Caco-2 (cell line): ENCODE measurements at regions not wholly inside any gene's neighbourhood (a gene's known extent, or its start where the extent isn't known, plus 50 kb on each side); places are given as distances from the start of the nearest gene placed in this dataset.

ENCODE experiments used
- BruUV-seq: library from RNA; stranded (reverse); fragments of 400-500 nt; replicated peaks from 2 replicates; lab custom pipeline; 2021; lab: Mats Ljungman, UMichigan
- CTCF ChIA-PET: fragments of 300-600 bp; sonication (Branson Sonifier 250); formaldehyde crosslinking; loops from one replicate; lab custom pipeline; 2022; ENCODE audit warnings: antibody characterized with exemption; lab: Charles Lee
- POLR2A ChIA-PET: fragments of 300-600 bp; sonication (Branson Sonifier 250); formaldehyde crosslinking; loops from one replicate; lab custom pipeline; 2022; ENCODE audit warnings: antibody characterized with exemption; lab: Charles Lee
- DNase-seq, 2 experiments: peaks; one replicate each; pipeline versions ENCODE4 v3.0.0 to v3.0.0-alpha.2; 2020 to 2022
- H3K27me3 ChIP-seq: replicated peaks from 2 replicates; pipeline ENCODE4 v1.6.0; 2011; ENCODE audit warnings: low read length; ENCODE audit not compliant: control insufficient read depth, insufficient read depth
- H3K36me3 ChIP-seq: 2 replicates; pipeline ENCODE4 v1.5.1; 2011; ENCODE audit warnings: low read length; ENCODE audit not compliant: control insufficient read depth, insufficient read depth
- H3K4me1 ChIP-seq: fragments of 250-450 bp; sonication (Bioruptor Pico); 2 replicates; pipeline ENCODE4 v1.5.1; 2020; ENCODE audit warnings: mild to moderate bottlenecking
- H3K4me3 ChIP-seq: 2 replicates; pipeline ENCODE4 v1.5.1; 2011; ENCODE audit warnings: low read depth, mild to moderate bottlenecking, control low read depth, low read length
- H3K9me3 ChIP-seq: fragments of 250-450 bp; sonication (Bioruptor Pico); 2 replicates; pipeline ENCODE4 v1.5.1; 2020; ENCODE audit warnings: mild to moderate bottlenecking, moderate library complexity
- H3K27ac Mint-ChIP-seq: one replicate; pipeline ENCODE4 v1.8.0; 2022; ENCODE audit warnings: mixed read lengths; ENCODE audit not compliant: unreplicated experiment
- H3K27me3 Mint-ChIP-seq: one replicate; pipeline ENCODE4 v1.8.0; 2022; ENCODE audit warnings: mixed read lengths; ENCODE audit not compliant: insufficient read depth, unreplicated experiment
- H3K36me3 Mint-ChIP-seq: one replicate; pipeline ENCODE4 v1.8.0; 2022; ENCODE audit warnings: mild to moderate bottlenecking, mixed read lengths; ENCODE audit not compliant: insufficient read depth, unreplicated experiment
- H3K4me1 Mint-ChIP-seq: one replicate; pipeline ENCODE4 v1.8.0; 2022; ENCODE audit warnings: low read depth, mixed read lengths; ENCODE audit not compliant: unreplicated experiment
- H3K4me3 Mint-ChIP-seq: one replicate; pipeline ENCODE4 v1.8.0; 2022; ENCODE audit warnings: mild to moderate bottlenecking, moderate library complexity, mixed read lengths; ENCODE audit not compliant: unreplicated experiment
- H3K9me3 Mint-ChIP-seq: one replicate; pipeline ENCODE4 v1.8.0; 2022; ENCODE audit warnings: mixed read lengths; ENCODE audit not compliant: unreplicated experiment
- CTCF ChIP-seq, 2 experiments: fragments of 200-600 bp in 1 of 2; IDR thresholded peaks; 1 replicate in 1 of 2; 2 replicates in 1 of 2; pipeline versions ENCODE4 v1.5.1 to v1.8.0; 2011 to 2022; ENCODE audit warnings: antibody characterized with exemption in 1 of 2, control low read depth in 1 of 2, inconsistent platforms in 1 of 2, low read depth in 1 of 2, low read length in 1 of 2, mild to moderate bottlenecking in 1 of 2, moderate library complexity in 1 of 2; ENCODE audit not compliant: insufficient read depth in 1 of 2, severe bottlenecking in 1 of 2, unreplicated experiment in 1 of 2
- intact Hi-C: fragments of 100-400 bp; cut with micrococcal nuclease; formaldehyde crosslinking; loops from one replicate; pipeline ENCODE4 v1.10.0; 2022; ENCODE audit not compliant: unreplicated experiment

- H3K4me1 ChIP-seq: peaks cover 16% of the 10 kb centered on the region
- TF ChIP-seq CTCF (IDR thresholded peaks at IDR 0.05; ENCODE audit: insufficient read depth in 1 of 2, low read depth in 1 of 2, low read length in 1 of 2, severe bottlenecking in 1 of 2, unreplicated experiment in 1 of 2): no peak
- BruUV-seq: no TSS peak
- no peak overlapping the region for H3K4me3 ChIP-seq
- H3K27me3 ChIP-seq: no peaks in the 10 kb centered on the region
- intact Hi-C loops: no loop called here
- no peak overlapping the region for H3K27ac Mint-ChIP-seq
- ChIA-PET CTCF (no interaction called here), POLR2A (no interaction called here)
- H3K4me1 Mint-ChIP-seq: peaks cover 8% of the 10 kb centered on the region
- H3K36me3 Mint-ChIP-seq: no peaks in the 10 kb centered on the region
- DNase-seq: no peak
- peaks cover 17% of the 10 kb centered on the region for H3K9me3 Mint-ChIP-seq
- no peaks in the 10 kb centered on the region for H3K36me3 ChIP-seq
- no peak overlapping the region for H3K4me3 Mint-ChIP-seq
- H3K27me3 Mint-ChIP-seq: no peaks in the 10 kb centered on the region
- no peaks in the 10 kb centered on the region for H3K9me3 ChIP-seq
These were observed 161.3 kb upstream of the USP25 start for GRCh38 chr21:15568516-15568915.

- no peaks in the 10 kb centered on the region for H3K36me3 Mint-ChIP-seq
- POLR2A ChIA-PET: no interaction called here
- peaks cover 21% of the 10 kb centered on the region for H3K4me1 ChIP-seq
- CTCF ChIA-PET: no interaction called here
- TF ChIP-seq CTCF (IDR thresholded peaks at IDR 0.05; ENCODE audit: insufficient read depth in 1 of 2, low read depth in 1 of 2, low read length in 1 of 2, severe bottlenecking in 1 of 2, unreplicated experiment in 1 of 2): no peak
- no peaks in the 10 kb centered on the region for H3K36me3 ChIP-seq
- no peak overlapping the region for H3K4me3 ChIP-seq
- DNase-seq: peak; percentile 31 to 41
- peak overlapping the region; percentile 43 for H3K27ac Mint-ChIP-seq
- no peaks in the 10 kb centered on the region for H3K9me3 ChIP-seq
- H3K27me3 ChIP-seq: no peaks in the 10 kb centered on the region
- H3K4me1 Mint-ChIP-seq: peaks cover 22% of the 10 kb centered on the region
- H3K27me3 Mint-ChIP-seq: no peaks in the 10 kb centered on the region
- intact Hi-C loops: no loop called here
- BruUV-seq: no TSS peak
- H3K4me3 Mint-ChIP-seq: no peak overlapping the region
- peaks cover 5% of the 10 kb centered on the region for H3K9me3 Mint-ChIP-seq
These were observed 142.9 kb upstream of the USP25 start for GRCh38 chr21:15586752-15587427.

- no peaks in the 10 kb centered on the region for H3K9me3 ChIP-seq
- BruUV-seq: no TSS peak
- POLR2A ChIA-PET: no interaction called here
- H3K4me3 ChIP-seq: no peak overlapping the region
- DNase-seq: peak in 1 of 2 experiments; percentile 31
- Mint-ChIP-seq H3K27me3 (no peaks in the 10 kb centered on the region), H3K4me3 (no peak overlapping the region), H3K27ac (no peak overlapping the region), H3K9me3 (peaks cover 10% of the 10 kb centered on the region), H3K4me1 (peaks cover 11% of the 10 kb centered on the region), H3K36me3 (no peaks in the 10 kb centered on the region)
- peaks cover 14% of the 10 kb centered on the region for H3K4me1 ChIP-seq
- no peaks in the 10 kb centered on the region for H3K27me3 ChIP-seq
- intact Hi-C loops: loop anchor here (1.0 to 2.0 kb wide), 4 partner anchors 39 to 234 kb away; no protein-coding TSS in a partner anchor
- no peaks in the 10 kb centered on the region for H3K36me3 ChIP-seq
- peak; percentile 52 to 73 for TF ChIP-seq CTCF (IDR thresholded peaks at IDR 0.05; ENCODE audit: insufficient read depth in 1 of 2, low read depth in 1 of 2, low read length in 1 of 2, severe bottlenecking in 1 of 2, unreplicated experiment in 1 of 2)
- CTCF ChIA-PET: interaction anchor here (0.6 kb wide), 1 partner anchor 13 kb away, joined by 3 read pairs; no protein-coding TSS in a partner anchor
These were observed 137.4 kb upstream of the USP25 start for GRCh38 chr21:15592271-15592860.
